WI38 (cell line): ENCODE measurements at regions not wholly inside any gene's neighbourhood (a gene's known extent, or its start where the extent isn't known, plus 50 kb on each side); places are given as distances from the start of the nearest gene placed in this dataset.

Experiments
- H3K4me3 ChIP-seq: 2 replicates; pipeline ENCODE4 v1.5.1; 2011; ENCODE audit warnings: low read depth, mild to moderate bottlenecking, control low read depth, low read length
- TF ChIP-seq, protein P1 (sequence below): IDR thresholded peaks from 2 replicates; pipeline ENCODE4 v1.5.1; 2012; ENCODE audit warnings: low read depth, mild to moderate bottlenecking, control low read depth, low read length

DNA sequence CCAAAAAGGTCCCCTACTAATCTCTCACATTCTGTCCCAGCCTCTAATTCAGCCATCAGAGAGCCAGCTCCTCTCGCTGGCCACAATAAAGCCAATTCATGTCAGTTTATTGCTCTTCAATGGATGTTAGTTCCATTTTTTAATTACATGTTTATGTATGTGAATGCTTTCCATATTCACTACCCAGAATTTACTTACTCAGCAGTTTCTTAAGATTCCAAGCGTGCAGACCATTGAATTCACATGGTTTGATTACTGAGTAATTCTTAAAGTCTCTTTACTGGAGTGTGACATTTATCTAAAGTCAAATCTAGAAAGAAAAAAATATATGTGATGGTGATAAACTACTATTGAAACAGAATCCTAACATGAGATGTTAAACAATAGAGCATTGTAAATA, 102.2 kb downstream of the LLPH start:
- H3K4me3 ChIP-seq, result no peak overlapping the region
- TF ChIP-seq, protein P1, sequence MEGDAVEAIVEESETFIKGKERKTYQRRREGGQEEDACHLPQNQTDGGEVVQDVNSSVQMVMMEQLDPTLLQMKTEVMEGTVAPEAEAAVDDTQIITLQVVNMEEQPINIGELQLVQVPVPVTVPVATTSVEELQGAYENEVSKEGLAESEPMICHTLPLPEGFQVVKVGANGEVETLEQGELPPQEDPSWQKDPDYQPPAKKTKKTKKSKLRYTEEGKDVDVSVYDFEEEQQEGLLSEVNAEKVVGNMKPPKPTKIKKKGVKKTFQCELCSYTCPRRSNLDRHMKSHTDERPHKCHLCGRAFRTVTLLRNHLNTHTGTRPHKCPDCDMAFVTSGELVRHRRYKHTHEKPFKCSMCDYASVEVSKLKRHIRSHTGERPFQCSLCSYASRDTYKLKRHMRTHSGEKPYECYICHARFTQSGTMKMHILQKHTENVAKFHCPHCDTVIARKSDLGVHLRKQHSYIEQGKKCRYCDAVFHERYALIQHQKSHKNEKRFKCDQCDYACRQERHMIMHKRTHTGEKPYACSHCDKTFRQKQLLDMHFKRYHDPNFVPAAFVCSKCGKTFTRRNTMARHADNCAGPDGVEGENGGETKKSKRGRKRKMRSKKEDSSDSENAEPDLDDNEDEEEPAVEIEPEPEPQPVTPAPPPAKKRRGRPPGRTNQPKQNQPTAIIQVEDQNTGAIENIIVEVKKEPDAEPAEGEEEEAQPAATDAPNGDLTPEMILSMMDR, result no peak

DNA sequence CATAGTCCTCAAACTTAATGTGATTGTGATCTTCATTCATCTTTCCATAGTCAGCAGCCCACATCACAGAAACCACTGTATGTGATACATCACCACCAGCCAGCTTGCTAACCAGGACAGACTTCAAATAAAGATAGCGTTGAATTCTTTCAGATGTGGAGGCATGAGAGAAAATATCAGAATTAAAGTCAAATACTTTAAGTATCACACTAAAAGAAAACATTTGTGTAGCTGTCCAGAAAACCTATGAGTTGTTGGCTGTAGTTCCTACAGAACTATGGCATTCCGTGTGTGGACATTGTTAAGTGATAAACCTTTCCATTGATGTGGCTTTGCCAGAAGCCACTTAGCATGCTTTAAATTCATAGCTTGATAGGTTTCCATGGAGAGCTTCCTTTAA, 105.1 kb downstream of the LLPH start:
- TF ChIP-seq, protein P1, result no peak
- no peak overlapping the region for H3K4me3 ChIP-seq

GRCh38 chr12:66024949-66025348, 105.6 kb downstream of the LLPH start:
- TF ChIP-seq, protein P1, result no peak
- no peak overlapping the region for H3K4me3 ChIP-seq

GRCh38 chr12:66020481-66020880, 110.1 kb downstream of the LLPH start:
- TF ChIP-seq, protein P1, result no peak

DNA sequence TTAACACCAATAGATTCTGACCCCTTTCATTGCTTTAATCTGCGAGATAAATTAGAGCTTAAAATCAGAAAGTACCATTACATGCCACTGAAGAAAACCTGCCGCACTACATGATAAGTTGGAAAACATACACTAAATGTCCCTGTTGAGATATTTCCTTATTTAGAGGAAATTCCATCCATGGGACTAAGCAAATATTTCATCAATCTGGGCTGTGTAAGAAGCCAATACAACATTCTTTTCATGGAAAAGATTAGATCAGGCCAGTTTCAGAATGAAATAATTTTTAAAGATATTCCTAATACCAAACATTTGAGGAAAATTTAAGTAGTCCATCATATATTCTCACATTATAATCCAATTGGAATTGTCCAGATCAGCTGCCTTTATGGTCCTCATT, 112.8 kb downstream of the LLPH start:
- TF ChIP-seq, protein P1, result no peak

More at GRCh38 chr12:66020481-66020880, 110.1 kb downstream of the LLPH start:
- H3K4me3 ChIP-seq, result no peak overlapping the region

More for the DNA sequence above, 112.8 kb downstream of the LLPH start:
- H3K4me3 ChIP-seq, result no peak overlapping the region
